ENCODE measurements at regions not wholly inside any gene's neighbourhood (a gene's known extent, or its start where the extent isn't known, plus 50 kb on each side); places are given as distances from the start of the nearest gene placed in this dataset.

DNA sequence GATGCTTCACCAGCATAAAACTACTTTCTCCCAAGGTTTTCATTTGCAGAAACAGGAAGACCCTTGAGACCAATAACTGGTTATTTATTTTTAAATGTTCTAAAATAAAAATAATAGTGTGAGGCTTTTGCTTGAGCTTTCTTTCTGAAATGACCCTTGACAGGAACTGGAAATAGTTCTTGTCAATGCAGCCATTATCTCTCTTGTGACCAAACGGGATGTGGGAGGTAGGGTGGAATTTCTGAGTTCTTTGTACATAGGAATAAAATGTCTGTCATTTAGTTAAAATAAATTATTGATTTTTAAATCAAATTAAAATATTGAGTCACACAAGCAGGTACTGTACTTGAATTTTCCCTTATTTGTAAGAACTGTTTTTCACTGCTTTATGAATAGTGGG, 110.2 kb upstream of the CCN2 start:
- Histone ChIP-seq H3K27me3 (ENCODE audit: control insufficient read depth, extremely low read depth, insufficient read depth, low read length) (no peaks in the 10 kb centered on the region), H3K9me3 (ENCODE audit: control insufficient read depth, low read depth, low read length) (no peaks in the 10 kb centered on the region), H3K4me2 (ENCODE audit: control insufficient read depth, extremely low read depth, insufficient read depth, low read depth, low read length) (no peak overlapping the region), H3K9me1 (ENCODE audit: control insufficient read depth, extremely low read depth, insufficient read depth, low read length) (no peaks in the 10 kb centered on the region), H3K36me3 (ENCODE audit: control insufficient read depth in 2 of 2, extremely low read depth in 1 of 2, insufficient read depth in 2 of 2, low read length in 2 of 2) (no peaks in the 10 kb centered on the region), H4K20me1 (ENCODE audit: control insufficient read depth, extremely low read depth, insufficient read depth, low read length) (no peaks in the 10 kb centered on the region), H3K27ac (ENCODE audit: control insufficient read depth, insufficient read depth, low read length) (no peak overlapping the region), H3K4me1 (ENCODE audit: control insufficient read depth, extremely low read depth, insufficient read depth, low read length) (peaks cover 22% of the 10 kb centered on the region), H2AFZ (ENCODE audit: control insufficient read depth, low read length) (no peak overlapping the region), H3K9ac (ENCODE audit: control insufficient read depth, extremely low read depth, insufficient read depth, low read length) (no peak overlapping the region), H3K79me2 (ENCODE audit: control insufficient read depth, insufficient read depth, low read length) (no peaks in the 10 kb centered on the region), H3K4me3 (ENCODE audit: control insufficient read depth in 2 of 3, extremely low read depth in 1 of 3, insufficient read depth in 2 of 3, low read depth in 1 of 3, low read length in 3 of 3) (no peak overlapping the region)
- dilution Hi-C loops (cut with MboI; ENCODE audit: extremely low pct_ligation_motif_present, low sequenced_read_pairs), result no loop called here
- no peak for DNase-seq (ENCODE audit: low read depth, low spot score)
- no peak for FAIRE-seq
- TF ChIP-seq EZH2 (IDR thresholded peaks at IDR 0.05; ENCODE audit: low read length), result no peak
- TF ChIP-seq, protein P1, sequence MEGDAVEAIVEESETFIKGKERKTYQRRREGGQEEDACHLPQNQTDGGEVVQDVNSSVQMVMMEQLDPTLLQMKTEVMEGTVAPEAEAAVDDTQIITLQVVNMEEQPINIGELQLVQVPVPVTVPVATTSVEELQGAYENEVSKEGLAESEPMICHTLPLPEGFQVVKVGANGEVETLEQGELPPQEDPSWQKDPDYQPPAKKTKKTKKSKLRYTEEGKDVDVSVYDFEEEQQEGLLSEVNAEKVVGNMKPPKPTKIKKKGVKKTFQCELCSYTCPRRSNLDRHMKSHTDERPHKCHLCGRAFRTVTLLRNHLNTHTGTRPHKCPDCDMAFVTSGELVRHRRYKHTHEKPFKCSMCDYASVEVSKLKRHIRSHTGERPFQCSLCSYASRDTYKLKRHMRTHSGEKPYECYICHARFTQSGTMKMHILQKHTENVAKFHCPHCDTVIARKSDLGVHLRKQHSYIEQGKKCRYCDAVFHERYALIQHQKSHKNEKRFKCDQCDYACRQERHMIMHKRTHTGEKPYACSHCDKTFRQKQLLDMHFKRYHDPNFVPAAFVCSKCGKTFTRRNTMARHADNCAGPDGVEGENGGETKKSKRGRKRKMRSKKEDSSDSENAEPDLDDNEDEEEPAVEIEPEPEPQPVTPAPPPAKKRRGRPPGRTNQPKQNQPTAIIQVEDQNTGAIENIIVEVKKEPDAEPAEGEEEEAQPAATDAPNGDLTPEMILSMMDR (optimal IDR thresholded peaks at IDR 0.05 in 1 of 3, IDR thresholded peaks at IDR 0.05 in 1 of 3, conservative IDR thresholded peaks at IDR 0.05 in 1 of 3; ENCODE audit: extremely low read depth in 1 of 3, insufficient read depth in 2 of 3, low read length in 3 of 3), result no peak

DNA sequence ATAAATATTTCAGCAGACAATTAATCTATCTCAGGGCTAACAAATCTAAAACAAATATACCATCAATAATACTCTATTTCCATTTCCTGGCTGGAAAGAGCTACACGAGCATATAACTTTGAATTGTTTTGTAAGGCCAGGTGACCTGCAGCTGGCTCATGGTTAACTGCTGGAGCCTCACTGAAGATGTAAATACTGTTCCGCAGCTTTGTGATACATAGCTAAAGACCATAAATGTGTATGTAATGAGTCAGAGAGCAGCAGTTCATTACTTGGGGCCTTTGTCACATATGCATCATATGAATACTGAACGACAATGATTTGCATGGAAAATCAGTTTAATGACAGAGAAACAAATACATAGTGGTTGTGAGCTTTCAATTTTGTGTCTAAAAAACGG, 109.4 kb upstream of the CCN2 start:
- Histone ChIP-seq H3K36me3 (ENCODE audit: control insufficient read depth in 2 of 2, extremely low read depth in 1 of 2, insufficient read depth in 2 of 2, low read length in 2 of 2) (no peaks in the 10 kb centered on the region), H3K4me3 (ENCODE audit: control insufficient read depth in 2 of 3, extremely low read depth in 1 of 3, insufficient read depth in 2 of 3, low read depth in 1 of 3, low read length in 3 of 3) (no peak overlapping the region), H3K4me1 (ENCODE audit: control insufficient read depth, extremely low read depth, insufficient read depth, low read length) (peaks cover 16% of the 10 kb centered on the region), H3K9ac (ENCODE audit: control insufficient read depth, extremely low read depth, insufficient read depth, low read length) (no peak overlapping the region), H3K9me1 (ENCODE audit: control insufficient read depth, extremely low read depth, insufficient read depth, low read length) (no peaks in the 10 kb centered on the region), H3K4me2 (ENCODE audit: control insufficient read depth, extremely low read depth, insufficient read depth, low read depth, low read length) (no peak overlapping the region), H3K27me3 (ENCODE audit: control insufficient read depth, extremely low read depth, insufficient read depth, low read length) (no peaks in the 10 kb centered on the region), H3K9me3 (ENCODE audit: control insufficient read depth, low read depth, low read length) (no peaks in the 10 kb centered on the region), H4K20me1 (ENCODE audit: control insufficient read depth, extremely low read depth, insufficient read depth, low read length) (no peaks in the 10 kb centered on the region), H2AFZ (ENCODE audit: control insufficient read depth, low read length) (no peak overlapping the region), H3K79me2 (ENCODE audit: control insufficient read depth, insufficient read depth, low read length) (no peaks in the 10 kb centered on the region), H3K27ac (ENCODE audit: control insufficient read depth, insufficient read depth, low read length) (no peak overlapping the region)
- FAIRE-seq (no peak), DNase-seq (ENCODE audit: low read depth, low spot score) (no peak)
- dilution Hi-C loops (cut with MboI; ENCODE audit: extremely low pct_ligation_motif_present, low sequenced_read_pairs), result no loop called here
- no peak for TF ChIP-seq EZH2 (IDR thresholded peaks at IDR 0.05; ENCODE audit: low read length)
- TF ChIP-seq, protein P1 (optimal IDR thresholded peaks at IDR 0.05 in 1 of 3, IDR thresholded peaks at IDR 0.05 in 1 of 3, conservative IDR thresholded peaks at IDR 0.05 in 1 of 3; ENCODE audit: extremely low read depth in 1 of 3, insufficient read depth in 2 of 3, low read length in 3 of 3), result no peak

Data from keratinocyte (primary cell).